Tibial artery (tissue), 4 donors: ENCODE measurements at regions not wholly inside any gene's neighbourhood (a gene's known extent, or its start where the extent isn't known, plus 50 kb on each side); places are given as distances from the start of the nearest gene placed in this dataset.
A peak's percentile ranks its signal among the peaks of the same experiment; 100 is the strongest.

ENCODE experiments used
- DNase-seq, 2 donors: peaks; one replicate each; pipeline ENCODE4 v3.0.0-alpha.2; 2019
- H3K27ac ChIP-seq, 2 donors: fragments of 200-600 bp; sonication (generic) in 1 of 2; 1 replicate in 1 of 2; 2 replicates in 1 of 2; pipeline ENCODE4 v1.5.1; 2018 to 2019; ENCODE audit warnings: mild to moderate bottlenecking in 1 of 2
- H3K27me3 ChIP-seq, 2 donors: fragments of 200-600 bp; sonication (generic) in 1 of 2; one replicate each; pipeline versions ENCODE4 v1.5.1 to v1.6.0; 2016 to 2019
- H3K36me3 ChIP-seq, 3 donors: fragments of 200-600 bp; sonication (generic) in 2 of 3; one replicate each; pipeline ENCODE4 v1.5.1; 2016 to 2019; ENCODE audit warnings: mild to moderate bottlenecking in 2 of 3
- H3K4me1 ChIP-seq, 4 donors: fragments of 200-600 bp; sonication (generic) in 2 of 4; 1 replicate in 3 of 4; 2 replicates in 1 of 4; pipeline ENCODE4 v1.5.1; 2016 to 2019
- H3K4me3 ChIP-seq, 2 donors: fragments of 200-600 bp; sonication (generic) in 1 of 2; 1 replicate in 1 of 2; 2 replicates in 1 of 2; pipeline ENCODE4 v1.5.1; 2018 to 2019; ENCODE audit warnings: mild to moderate bottlenecking in 2 of 2
- H3K9me3 ChIP-seq, 3 donors: fragments of 200-600 bp; sonication (generic) in 1 of 3; one replicate each; pipeline ENCODE4 v1.5.1; 2016 to 2019
- CTCF ChIP-seq, 2 experiments: fragments of 200-600 bp in 1 of 2; fragments of 450-650 bp in 1 of 2; IDR thresholded peaks; one replicate each; pipeline ENCODE4 v1.5.1; 2017 to 2019; ENCODE audit warnings: antibody characterized with exemption in 2 of 2, mild to moderate bottlenecking in 1 of 2, moderate library complexity in 1 of 2
- intact Hi-C: fragments of 100-400 bp; cut with DNase I; formaldehyde crosslinking; loops from one replicate; pipeline ENCODE4 v1.15.0; 2023; ENCODE audit warnings: low total_unique reads

DNA sequence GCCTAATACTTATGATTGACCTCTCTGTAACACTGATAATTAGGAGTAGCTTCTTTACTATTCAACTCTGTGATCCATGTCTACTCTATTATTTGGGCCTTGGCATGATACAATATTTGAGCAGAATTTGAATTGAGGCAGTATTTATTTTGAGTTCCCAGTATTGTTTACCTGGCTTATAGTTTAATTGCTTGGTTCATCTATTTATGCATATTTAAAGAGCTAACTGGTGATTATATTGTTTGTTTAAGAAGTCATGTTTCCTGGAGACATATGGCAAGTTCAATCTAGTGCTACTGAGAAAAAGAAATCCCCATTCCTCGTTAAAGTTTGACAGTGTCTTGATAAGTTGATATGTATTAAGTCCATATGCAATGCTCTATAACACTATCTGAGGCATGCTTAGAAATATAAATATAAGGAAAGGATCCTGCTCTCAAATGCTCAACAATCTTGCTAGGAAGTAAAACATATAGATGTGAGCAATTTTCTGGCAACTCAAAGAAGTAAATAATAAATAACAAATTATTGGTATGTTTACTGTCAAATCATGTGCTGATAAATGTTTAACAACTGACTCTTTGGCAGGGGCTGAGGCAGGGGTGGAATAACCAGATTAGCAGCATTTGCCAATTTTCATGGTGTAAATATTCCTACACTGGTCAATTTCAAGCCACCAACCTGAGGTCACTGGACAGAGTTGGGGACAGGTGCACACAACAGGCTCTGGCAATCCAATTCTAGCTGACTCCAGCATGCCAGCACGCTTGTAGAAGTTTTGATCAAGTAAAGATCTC lies 430.2 kb upstream of the PIK3C3 start:
- no peak for TF ChIP-seq CTCF (IDR thresholded peaks at IDR 0.05)
- no peak for DNase-seq
- Histone ChIP-seq H3K4me1 (peaks cover 0 to 9% (median 0%) of the 10 kb centered on the region in 4 donors), H3K27ac (no peak overlapping the region), H3K36me3 (no peaks in the 10 kb centered on the region), H3K9me3 (no peaks in the 10 kb centered on the region), H3K27me3 (no peaks in the 10 kb centered on the region), H3K4me3 (no peak overlapping the region)
- intact Hi-C loops = no loop called here

GRCh38 chr18:41517142-41517541 lies 437.9 kb upstream of the PIK3C3 start:
- intact Hi-C loops = no loop called here
- H3K27ac ChIP-seq = peak overlapping the region in 1 of 2 donors; percentile 69
- H3K36me3 ChIP-seq = no peaks in the 10 kb centered on the region

GRCh38 chr18:41513438-41513837 lies 441.6 kb upstream of the PIK3C3 start:
- intact Hi-C loops = no loop called here
- TF ChIP-seq CTCF (IDR thresholded peaks at IDR 0.05) = no peak
- Histone ChIP-seq H3K27me3 (no peaks in the 10 kb centered on the region), H3K4me3 (no peak overlapping the region), H3K4me1 (peaks cover 0 to 32% (median 0%) of the 10 kb centered on the region in 4 donors), H3K9me3 (no peaks in the 10 kb centered on the region), H3K27ac (no peak overlapping the region), H3K36me3 (no peaks in the 10 kb centered on the region)
- no peak for DNase-seq

More at GRCh38 chr18:41517142-41517541, 437.9 kb upstream of the PIK3C3 start:
- Histone ChIP-seq H3K27me3 (no peaks in the 10 kb centered on the region), H3K4me3 (no peak overlapping the region), H3K4me1 (peaks cover 0 to 23% (median 0%) of the 10 kb centered on the region in 4 donors), H3K9me3 (no peaks in the 10 kb centered on the region)
- no peak for DNase-seq
- no peak for TF ChIP-seq CTCF (IDR thresholded peaks at IDR 0.05)

DNA sequence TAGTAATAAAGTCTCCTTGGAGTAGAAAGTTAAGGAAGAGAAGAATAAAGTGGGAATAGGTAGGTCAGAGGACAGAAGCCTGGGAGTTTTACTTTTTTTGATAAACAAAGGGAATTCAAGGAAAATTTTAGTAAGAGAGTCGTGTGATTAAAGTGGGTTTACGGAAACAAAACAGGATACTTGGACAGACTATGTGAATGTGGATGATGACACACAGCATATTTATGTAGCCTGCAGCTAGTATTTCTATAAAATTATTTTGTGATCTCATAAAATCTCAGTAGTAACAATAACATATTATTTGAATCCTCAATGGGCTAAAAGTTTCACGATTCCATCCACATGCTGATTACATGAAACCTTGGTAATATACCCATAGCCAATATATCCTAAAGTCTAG lies 450.7 kb upstream of the PIK3C3 start:
- H3K4me1 ChIP-seq = peaks cover 0 to 11% (median 0%) of the 10 kb centered on the region in 4 donors
- no peaks in the 10 kb centered on the region for H3K9me3 ChIP-seq
- H3K27ac ChIP-seq = no peak overlapping the region
- H3K4me3 ChIP-seq = no peak overlapping the region
- no peaks in the 10 kb centered on the region for H3K27me3 ChIP-seq
- intact Hi-C loops = no loop called here
- no peaks in the 10 kb centered on the region for H3K36me3 ChIP-seq
- TF ChIP-seq CTCF (IDR thresholded peaks at IDR 0.05) = no peak
- no peak for DNase-seq

DNA sequence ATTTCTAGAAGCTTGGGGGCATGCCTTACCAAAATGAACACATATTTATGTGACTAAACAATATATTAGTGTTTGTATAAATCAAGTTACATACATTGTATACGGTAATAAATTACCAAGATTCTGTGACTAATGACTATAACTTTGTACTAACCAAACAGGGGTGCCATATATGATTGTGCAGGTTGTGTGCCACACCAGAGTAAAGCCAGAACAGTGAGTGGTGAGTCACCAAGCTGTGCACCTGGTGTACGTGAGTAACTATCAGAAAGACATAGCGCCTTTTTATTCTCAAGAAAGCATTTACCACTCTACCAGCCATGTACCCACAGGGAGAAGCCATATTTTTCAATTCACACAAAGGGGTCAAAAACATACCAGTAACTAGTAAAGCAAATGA lies 453.2 kb upstream of the PIK3C3 start:
- Histone ChIP-seq H3K4me1 (no peaks in the 10 kb centered on the region), H3K36me3 (no peaks in the 10 kb centered on the region), H3K4me3 (no peak overlapping the region), H3K9me3 (no peaks in the 10 kb centered on the region), H3K27me3 (no peaks in the 10 kb centered on the region), H3K27ac (no peak overlapping the region)
- no peak for TF ChIP-seq CTCF (IDR thresholded peaks at IDR 0.05)
- intact Hi-C loops = no loop called here
- no peak for DNase-seq
